Posterior vena cava (tissue), 2 donors: ENCODE measurements at regions not wholly inside any gene's neighbourhood (a gene's known extent, or its start where the extent isn't known, plus 50 kb on each side); places are given as distances from the start of the nearest gene placed in this dataset.
"Not testable (repeated sequence)": the region's sequence is repeated elsewhere in the genome, so short reads cannot be mapped to it uniquely, and the experiment has no call there.

ENCODE experiments used
- DNase-seq: peaks from one replicate; pipeline ENCODE4 v3.0.0-alpha.2; 2020; ENCODE audit warnings: low spot score
- intact Hi-C, 2 donors: fragments of 100-400 bp; cut with DNase I; formaldehyde crosslinking; loops; one replicate each; pipeline versions ENCODE4 v1.14.1 to v1.14.2; 2022 to 2023
- donor health status: DM: yes; HTN: yes; CAD: no.
- donor health status: DM: yes; HTN: yes; CAD: no.

- intact Hi-C loops: no loop called here
- DNase-seq: no peak
Observed at GRCh38 chr15:77886805-77887448, 190.6 kb downstream of the TBC1D2B start.

GRCh38 chr15:77885877-77886500, 191.5 kb downstream of the TBC1D2B start:
- intact Hi-C loops, DNase-seq: not testable (repeated sequence)

DNA sequence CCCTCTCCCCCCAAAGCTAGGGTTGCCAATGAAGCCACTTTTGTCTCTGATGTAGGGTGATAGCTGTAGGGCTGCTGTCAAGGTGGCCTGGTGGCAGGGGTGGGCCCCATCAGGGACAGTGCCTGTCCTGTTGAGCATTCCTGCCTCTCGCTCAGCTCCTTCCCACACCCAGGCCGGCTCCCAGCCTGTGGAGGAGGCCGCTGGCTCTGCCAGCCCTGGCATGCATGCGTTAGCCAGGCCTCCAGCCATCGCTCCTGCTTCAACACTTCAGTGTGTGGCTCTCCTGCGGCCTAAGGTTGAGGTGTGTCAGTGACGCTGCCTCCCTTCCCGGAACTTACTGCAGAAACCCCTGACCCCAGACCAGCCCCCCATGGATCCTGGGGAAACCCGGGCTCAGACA, 194.5 kb downstream of the TBC1D2B start:
- intact Hi-C loops, DNase-seq: not testable (repeated sequence)

DNA sequence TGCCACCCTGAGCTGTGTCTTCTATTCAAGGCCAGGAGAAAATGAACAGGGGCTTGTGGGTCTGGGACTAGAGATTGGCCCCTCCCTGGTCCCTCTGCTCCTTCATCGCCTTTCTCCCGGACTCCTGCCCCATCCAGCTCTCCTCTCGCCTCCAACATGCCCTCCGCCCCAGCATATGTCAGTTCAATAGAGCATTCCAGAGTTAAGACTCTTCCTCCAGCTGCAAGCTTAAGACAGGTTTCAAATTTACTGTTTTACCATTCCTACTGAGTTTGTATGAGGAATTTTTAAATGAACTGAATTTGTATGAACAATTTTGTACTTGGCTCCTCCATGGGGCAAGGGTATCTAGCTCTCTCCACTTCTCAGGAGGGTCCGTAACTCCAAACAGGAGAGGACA, 195.6 kb downstream of the TBC1D2B start:
- DNase-seq: no peak
- intact Hi-C loops: no loop called here

DNA sequence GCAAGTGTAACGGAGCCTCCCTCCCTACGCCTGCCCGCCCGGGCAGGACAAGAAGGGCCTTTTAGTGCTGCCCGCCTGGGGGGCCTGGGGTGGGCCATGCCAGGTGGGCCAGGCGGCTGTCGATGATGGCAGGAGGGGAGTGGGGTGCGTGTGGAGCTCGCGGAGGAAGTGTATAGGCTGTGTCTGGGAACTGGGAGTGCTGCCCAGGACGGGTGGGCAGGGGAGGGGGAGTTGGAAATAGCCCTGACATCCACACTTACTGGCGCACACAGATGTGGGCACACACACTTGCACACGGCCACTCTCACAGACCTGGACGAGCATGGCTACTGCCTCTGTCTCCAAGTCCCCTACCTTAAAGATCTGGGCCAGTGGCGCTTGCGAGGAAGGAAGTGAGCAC, 196.0 kb downstream of the TBC1D2B start:
- not testable (repeated sequence) for DNase-seq

GRCh38 chr15:77879466-77879865, 198.0 kb downstream of the TBC1D2B start:
- DNase-seq, intact Hi-C loops: not testable (repeated sequence)

More for the DNA sequence above, 196.0 kb downstream of the TBC1D2B start:
- intact Hi-C loops: not testable (repeated sequence)

DNA sequence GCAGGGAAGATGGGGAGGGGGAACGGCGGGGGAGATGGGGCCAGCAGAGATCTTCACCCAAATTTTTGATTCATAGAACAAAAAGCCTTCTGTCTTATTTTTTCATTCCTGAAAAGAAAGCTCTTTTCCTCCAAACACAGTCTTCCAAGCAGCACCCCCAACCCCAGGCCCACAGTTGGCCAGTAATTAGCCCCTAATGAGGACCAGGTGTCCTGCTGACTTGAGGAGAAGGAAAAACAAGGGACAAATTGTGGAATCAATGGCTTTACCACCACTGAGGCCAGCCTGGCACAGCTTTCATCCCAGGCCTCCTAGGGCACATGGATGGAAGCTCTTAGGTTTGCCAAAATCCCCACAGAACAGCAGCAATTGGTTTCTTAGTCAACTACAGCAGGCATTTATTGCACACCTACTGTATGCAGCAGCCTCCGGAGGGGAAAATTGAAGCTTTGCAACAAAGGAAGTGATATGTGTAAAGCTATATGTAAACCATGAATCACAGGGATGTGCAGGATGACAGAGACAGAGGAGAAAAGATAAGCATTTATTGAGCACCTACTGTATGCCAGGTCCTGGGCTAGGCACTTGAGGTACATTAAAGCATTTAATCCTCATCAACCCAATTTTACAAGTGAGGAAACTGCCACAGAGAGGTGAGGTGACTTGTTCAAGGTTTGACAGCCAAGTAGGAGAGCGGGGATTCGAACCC, 199.5 kb downstream of the TBC1D2B start:
- no peak for DNase-seq
- intact Hi-C loops: no loop called here

GRCh38 chr15:77876107-77876820, 201.2 kb downstream of the TBC1D2B start:
- DNase-seq, intact Hi-C loops: not testable (repeated sequence)

GRCh38 chr15:77875066-77875721, 202.3 kb downstream of the TBC1D2B start:
- DNase-seq, intact Hi-C loops: not testable (repeated sequence)

DNA sequence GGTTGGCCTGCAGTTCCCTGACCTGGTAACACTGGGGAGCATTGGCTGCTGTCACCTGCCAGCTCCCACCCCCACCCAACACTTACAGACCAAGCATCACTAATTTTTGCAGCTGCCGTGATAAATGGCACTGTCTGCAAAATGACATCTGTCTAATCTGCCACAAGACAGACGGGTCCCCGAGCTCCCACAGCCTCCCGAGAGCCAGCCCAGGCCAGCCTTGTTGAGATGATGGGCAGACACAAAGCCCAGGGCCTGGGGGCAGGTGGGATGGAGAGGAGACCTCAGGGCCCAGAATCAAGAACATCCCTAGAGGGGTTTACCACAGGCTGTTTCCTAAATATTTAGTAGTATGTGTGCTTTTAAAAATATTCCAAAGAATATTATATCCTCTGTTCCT, 203.4 kb downstream of the TBC1D2B start:
- intact Hi-C loops: no loop called here
- DNase-seq: no peak

DNA sequence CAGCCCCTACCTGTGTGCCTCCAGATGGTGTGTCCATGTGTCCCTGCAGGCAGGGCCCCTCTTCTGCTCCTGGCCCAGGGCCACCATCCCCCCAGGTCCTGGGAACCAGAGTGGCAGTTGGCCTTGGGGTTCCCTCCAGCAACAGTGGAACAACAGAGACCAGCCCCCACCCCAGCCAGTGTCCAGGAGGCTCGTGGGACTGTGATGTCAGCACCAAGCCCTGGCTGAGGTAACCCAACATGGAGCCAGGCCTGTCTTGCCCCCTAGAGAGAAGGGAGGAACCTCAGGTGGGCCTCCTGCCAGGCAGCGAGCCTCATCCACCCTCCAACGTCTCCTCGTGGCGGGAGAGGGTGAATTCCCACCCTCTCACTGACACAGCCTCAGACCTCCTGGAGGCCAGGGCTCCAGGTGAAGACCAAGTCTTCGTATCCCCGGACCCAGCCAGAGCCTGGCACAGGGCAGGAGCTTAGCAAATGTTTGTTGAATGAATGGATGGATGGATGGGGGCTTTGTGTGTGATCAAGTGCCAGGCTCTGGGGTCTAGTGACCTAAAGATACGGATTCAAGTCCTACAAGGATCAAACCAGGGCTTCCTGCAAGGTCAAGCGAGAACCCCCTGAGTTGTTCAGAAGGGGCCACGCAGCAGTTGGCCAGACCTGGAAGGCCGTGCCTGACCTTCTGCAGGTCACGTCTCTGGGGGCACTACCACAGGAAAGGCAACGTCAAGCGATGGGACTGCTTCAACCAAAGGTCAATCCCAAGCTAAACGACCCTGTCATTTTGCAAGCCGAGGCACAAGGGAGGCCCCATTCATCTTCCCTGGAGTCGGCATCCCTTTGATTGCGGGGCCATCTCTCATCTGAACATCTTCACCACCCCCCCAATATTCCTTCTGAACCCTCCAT, 204.7 kb downstream of the TBC1D2B start:
- DNase-seq: peak; percentile 67
- intact Hi-C loops: not testable (repeated sequence)

- peak; percentile 45 for DNase-seq
- intact Hi-C loops: no loop called here
Observed at GRCh38 chr15:77871852-77872371, 205.6 kb downstream of the TBC1D2B start.

- DNase-seq: peak; percentile 87
- intact Hi-C loops: no loop called here
Observed at GRCh38 chr15:77870195-77871065, 207.1 kb downstream of the TBC1D2B start.

- DNase-seq: peak; percentile 69
- intact Hi-C loops: no loop called here
Observed at GRCh38 chr15:77869021-77869895, 208.3 kb downstream of the TBC1D2B start.

DNA sequence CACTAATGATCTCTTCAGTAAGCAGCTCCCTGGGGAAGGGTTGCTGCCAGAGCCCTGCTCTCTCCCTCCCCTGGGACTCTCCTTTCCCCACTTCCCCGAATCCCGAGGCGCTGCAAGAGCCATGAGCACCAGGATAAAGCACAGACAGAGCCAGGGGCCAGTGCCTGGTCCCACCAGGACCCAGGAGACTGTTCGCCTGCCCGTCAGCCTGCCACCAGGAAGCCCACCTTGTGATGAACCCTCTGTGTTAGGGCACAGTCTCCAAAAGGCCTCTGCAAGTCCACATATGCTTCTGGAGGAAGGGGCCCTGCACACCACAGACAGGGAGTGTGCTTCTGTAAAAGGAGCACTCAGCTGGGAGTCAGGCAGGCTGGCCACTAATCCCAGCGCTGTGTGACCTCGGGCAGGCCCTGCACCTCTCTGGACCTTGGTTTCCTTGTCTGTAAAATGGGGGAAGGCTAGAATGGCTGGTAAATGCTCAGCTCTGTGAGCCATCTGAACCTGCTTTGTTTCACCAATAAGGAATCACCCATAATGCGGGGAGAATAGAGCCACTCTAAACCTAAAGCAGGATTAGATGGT, 209.4 kb downstream of the TBC1D2B start:
- peak; percentile 71 for DNase-seq
- intact Hi-C loops: not testable (repeated sequence)
